ENCODE measurements at regions not wholly inside any gene's neighbourhood (a gene's known extent, or its start where the extent isn't known, plus 50 kb on each side); places are given as distances from the start of the nearest gene placed in this dataset.

GRCh38 chr5:112686675-112687074 is 51.0 kb upstream of the APC start:
- TF ChIP-seq POLR2A (IDR thresholded peaks at IDR 0.05) (no peak), POLR2AphosphoS5 (IDR thresholded peaks at IDR 0.05) (no peak)

All from spleen (tissue), 3 donors.